ENCODE measurements at regions not wholly inside any gene's neighbourhood (a gene's known extent, or its start where the extent isn't known, plus 50 kb on each side); places are given as distances from the start of the nearest gene placed in this dataset.
"Not testable (repeated sequence)": the region's sequence is repeated elsewhere in the genome, so short reads cannot be mapped to it uniquely, and the experiment has no call there.

DNA sequence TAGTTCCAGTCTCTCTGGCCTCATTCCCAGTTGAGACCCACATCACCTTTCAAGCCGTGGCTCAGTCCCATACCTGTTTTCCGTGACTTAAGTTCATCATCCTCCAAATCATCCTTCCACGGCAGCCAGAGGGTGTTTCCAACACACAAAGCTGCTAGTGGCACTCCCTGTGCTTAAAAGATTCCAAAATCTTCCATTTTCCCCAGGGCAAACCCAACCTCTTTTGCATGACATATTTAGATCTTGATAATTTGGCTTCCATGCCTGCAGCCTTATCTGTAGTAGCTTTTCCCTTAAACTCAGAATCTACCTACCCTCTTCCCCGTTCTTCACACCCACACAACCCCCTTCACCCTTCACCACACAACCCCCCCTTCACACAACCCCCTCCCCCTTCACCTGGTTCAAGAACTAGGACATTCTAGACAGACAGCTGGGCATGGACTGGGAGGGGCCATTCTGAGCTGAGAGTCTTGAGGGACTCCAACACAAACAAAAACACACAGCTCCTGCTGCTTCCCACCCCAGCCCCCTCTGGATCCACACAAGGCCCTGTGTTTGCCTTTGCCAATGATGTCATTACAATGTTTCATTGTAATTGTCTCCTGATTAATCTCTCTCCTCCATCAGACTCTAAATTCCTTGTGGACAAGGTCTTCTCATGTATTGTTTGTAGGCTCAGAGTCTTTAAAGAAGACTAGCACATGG lies 268.2 kb downstream of the SH3GL2 start:
- no peak for DNase-seq

- no peak for DNase-seq
Measured at GRCh38 chr9:17847908-17848307, 269.0 kb downstream of the SH3GL2 start.

DNA sequence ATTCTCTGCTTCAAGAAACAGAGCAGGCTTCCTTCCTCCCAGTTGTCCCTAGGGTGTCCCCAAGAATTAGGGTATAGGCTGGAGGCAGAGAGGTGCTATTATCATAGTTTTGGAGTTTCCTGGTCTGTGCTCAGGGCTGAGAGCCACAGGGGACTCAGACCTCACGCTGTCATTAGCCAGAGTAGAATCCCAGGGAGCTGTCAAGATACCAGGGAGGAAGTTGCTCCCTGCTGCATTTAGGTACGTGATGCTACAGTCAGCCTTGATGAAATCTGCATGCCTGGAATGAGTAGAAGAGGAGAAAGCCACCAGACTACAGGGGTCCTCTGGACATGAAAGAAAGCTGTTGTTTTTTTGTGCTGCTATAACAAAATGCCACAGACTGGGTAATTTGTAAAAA lies 273.2 kb downstream of the SH3GL2 start:
- no peak for DNase-seq

DNA sequence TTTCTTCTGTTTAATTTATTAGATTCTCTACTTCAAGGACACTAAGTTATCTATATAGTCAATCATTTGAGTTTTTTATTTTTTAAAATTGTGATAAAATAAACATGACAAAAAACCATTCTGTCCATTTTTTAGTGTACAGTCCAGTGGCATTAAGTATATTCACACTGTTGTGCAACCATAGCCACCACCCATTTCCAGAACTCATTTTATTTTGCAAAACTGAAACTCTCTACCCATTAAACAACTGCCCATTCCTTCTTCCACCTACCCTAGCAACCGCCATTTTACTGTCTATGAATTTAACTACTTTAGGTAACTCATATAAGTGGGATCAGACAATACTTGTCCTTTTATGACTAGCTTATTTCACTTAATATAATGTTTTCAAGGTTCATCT lies 275.6 kb downstream of the SH3GL2 start:
- no peak for DNase-seq

GRCh38 chr9:17856995-17857394 lies 278.1 kb downstream of the SH3GL2 start:
- no peak for DNase-seq

DNA sequence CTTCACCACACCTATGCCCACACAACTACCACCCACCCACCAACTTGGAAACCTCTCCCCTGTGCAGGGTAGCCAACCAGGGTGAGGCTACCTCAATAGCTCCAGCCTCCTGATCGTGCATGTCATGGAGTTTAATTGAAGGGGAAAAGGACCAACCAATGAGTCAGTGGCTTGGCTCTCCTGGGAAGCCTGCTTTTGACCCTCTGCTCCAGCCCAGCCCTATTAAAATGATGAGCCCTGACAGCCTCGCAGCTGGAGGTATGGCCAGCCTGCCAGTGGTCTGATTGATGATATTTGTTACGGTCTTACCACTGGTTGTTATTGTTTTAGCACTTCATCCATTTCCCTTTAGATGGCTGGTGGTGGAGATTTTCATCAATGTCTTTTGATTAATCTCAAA lies 280.4 kb downstream of the SH3GL2 start:
- DNase-seq = no peak

DNA sequence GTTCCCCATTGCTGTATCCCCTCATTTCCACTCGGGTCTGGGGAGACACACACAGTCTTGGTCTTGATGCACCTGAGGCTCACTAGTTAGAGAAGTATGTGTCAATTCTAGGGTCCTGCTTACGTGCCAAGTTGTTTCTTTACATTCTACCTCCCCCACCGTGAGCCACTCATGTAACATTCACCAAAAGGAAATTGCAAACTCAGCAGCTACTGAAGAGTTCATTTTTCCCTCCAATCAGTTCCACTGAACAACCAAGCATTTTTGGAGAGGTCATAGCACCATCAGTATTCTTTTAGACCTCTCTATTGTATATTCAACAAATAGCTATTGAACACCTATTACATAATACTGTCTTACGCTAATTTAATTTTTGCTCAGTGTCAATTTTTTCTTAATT lies 281.1 kb downstream of the SH3GL2 start:
- no peak for DNase-seq

DNA sequence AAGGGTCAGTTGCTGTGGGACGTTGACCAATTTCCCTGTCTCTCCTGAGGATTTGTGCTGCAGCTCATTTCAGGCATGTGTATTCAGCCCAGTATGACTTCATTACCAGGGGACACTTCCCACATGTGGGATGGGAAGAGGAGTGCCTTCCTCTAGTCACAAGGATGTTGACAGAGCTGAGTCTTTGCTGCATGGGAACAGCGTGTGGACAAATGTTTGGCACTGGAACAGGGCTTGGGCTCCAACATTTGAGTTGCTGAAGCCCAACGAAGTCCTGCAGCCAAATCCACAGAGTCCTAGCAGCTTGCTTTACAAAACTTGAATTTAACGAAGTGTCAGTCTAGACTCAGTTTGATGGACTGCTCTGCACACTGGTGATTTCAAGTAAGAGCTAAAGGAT lies 283.2 kb downstream of the SH3GL2 start:
- no peak for DNase-seq

DNA sequence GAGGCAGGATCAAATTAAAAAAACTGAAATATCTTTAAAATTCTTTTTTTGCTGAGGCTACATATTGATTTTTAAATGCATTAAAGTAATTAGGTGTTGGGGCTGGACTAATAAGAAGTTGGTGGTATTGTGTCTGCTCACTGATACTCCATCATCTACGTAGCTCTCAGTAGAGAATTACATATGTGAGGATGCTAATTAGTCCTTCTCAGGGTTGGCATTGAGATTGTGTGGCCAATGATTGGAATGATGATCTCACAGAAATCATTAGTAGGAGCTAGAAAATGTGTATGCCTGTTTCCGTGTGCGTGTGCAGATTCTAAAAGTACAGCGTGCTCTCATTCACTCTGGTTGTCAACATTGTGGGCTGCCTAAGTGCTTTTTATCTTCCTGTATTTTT lies 283.8 kb downstream of the SH3GL2 start:
- DNase-seq = no peak

DNA sequence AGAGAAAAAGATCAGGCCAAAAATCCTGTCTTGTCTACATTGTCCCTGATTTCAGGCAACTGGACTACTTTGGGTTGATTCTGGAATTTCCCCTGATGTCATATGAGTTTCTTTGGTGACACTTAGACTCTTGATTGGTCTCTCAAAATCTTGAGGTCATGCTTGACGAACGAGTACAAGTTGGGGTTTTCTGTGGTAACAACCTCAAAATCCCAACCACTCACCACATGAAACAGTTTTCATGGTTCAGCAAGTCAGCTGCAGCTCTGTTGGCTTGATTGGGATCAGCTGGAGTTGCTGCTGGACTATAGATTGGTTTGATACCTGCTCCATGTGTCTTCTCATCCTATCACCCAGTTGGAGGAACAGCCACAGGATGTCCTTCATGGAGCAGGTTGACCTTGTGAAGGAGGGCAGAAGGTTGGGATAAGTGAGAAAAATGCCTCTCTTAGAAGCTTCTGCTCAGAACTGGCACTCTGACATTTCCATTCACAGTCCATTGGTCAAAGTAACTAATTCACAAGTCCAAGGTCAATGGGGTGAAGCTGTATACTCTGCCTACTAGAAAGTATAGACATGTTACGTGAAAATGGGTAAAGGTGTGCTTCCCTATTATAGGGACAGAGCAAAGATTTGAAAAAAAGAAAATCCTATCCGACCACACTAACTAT lies 284.5 kb downstream of the SH3GL2 start:
- DNase-seq = no peak

- no peak for DNase-seq
Measured at GRCh38 chr9:17863924-17864323, 285.1 kb downstream of the SH3GL2 start.

GRCh38 chr9:17864951-17865350 lies 286.1 kb downstream of the SH3GL2 start:
- no peak for DNase-seq

- no peak for DNase-seq
Measured at GRCh38 chr9:17865881-17866280, 287.0 kb downstream of the SH3GL2 start.

GRCh38 chr9:17870722-17871121 lies 291.9 kb downstream of the SH3GL2 start:
- DNase-seq = no peak

DNA sequence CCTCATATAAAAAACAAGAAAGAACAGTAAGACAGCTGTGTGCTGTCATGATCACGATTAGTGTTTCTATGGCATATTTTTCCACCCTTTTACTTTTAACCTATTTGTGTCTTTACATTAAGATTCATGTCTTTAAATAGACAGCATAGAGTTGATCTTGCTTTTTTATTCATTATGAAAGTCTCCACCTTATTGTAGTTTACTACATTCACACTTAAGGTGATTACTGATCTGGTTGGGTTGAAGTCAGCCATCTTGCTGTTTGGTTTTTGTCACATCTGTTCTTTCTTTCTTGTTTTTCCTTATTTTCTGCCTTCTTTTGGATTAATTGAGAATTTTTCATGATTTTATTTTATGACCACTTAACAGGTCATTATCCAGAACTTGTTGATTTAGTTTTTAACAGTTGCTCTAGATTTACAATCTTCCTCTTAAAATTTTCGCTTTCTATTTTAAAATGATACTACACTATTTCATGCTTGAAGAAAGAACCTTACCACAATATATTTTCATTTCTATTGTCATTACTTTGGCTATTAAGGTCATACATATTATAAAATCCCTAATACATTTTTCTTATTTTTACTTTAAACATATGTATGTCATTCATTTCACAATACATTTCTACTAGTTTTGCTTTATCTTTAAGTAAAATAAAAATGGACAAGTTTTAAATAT lies 292.5 kb downstream of the SH3GL2 start:
- no peak for DNase-seq

GRCh38 chr9:17875886-17876285 lies 297.0 kb downstream of the SH3GL2 start:
- no peak for DNase-seq

DNA sequence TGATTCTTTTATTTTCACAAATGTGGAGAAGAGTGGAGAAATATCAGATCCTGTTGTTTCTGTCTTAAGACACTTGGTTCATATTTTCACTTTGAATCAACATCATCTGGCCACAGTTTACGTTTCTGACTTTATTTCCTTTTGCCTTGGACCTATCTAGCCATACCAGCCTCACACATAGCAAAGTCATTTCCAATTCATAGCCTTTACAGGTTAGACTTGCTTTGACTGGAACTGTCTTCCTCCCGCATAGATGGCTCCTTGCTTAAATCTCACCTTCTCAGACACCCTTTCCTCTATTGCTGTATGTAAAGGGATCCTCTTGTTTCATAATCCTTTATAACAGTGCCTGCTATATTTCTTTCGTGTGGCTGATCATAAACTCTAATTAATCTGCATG lies 297.8 kb downstream of the SH3GL2 start:
- DNase-seq = no peak

DNA sequence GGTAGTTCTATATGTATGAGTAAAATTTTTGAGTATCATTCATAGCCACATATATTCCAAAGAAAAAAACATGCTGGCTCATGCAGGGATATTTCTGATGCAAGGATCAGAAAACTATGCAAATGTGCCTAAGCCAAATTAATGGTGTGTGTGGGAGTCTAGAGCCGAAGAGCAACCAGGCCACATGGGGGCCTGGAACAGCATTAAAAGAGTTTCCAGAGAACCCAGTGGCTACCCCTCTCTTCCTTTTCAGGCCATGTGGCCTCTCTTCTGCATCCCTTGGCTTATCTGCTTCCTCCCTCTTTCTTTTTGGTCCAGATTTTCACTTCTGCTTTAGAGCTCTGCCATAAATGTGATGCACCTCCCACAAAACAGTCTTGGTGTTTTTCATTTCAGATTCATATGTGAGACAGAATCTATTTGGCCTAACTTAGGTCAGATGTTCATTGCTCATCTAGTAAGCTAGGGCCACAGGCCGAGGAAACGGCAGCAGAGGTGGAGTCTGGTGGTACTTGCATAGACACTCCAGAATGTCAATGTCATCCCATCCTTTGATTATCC lies 300.0 kb downstream of the SH3GL2 start:
- DNase-seq = no peak

DNA sequence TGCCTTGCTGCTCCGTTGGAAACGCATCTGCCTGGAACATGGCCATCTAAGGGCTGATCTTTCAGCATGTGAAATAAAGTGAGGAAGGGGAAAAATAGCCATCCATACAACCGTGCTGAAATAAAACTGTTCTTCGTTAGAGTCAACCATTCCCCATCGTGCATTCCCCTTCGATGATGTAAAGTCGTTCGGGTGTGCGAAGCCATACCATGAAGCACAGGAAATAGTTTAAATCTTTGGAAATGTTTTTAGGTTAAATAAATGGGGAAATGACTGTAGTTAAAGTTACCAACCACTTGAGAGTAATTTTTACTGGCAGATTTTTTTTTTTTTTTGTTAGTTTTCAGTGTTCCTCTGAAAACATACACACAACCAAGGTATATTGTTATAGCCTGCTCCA lies 302.5 kb downstream of the SH3GL2 start:
- DNase-seq = no peak

DNA sequence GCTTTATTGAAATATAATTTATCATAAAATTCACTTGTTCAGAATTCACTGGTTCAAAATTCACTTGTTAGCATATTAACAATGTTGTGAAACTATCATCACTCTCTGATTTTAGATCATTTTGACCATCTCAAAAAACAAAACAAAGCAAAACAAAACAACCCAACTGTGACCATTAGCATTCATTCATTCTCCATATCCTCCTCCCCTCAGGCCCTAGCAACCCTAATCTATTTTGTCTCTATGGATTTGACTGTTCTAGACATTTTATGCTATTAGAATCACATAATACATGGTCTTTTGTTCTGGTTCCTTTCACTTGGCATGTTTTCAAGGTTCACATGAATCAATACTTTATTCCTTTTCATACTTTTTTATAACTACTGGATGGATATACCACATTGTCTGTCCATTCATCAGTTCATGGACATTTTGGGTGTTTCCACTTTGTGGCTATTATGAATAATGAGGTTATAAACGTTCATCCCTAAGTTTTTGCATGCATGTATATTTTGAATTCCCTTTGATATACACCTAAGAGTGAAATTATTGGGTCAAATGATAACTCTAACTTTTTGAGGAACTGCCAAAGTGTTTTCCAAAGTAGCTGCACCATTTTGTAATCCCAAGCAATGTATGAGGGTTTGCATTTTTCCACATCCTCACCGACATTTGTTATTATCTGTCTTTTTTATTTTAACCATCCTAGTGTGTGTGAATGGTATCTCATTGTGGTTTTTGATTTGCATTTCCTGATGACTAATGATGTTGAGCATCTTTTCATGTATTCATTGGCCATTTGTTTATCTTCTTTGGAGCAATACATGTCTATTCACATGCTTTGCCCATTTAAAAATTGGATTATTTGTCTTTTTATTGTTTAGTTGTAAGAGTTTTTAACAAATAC lies 304.1 kb downstream of the SH3GL2 start:
- DNase-seq = no peak

DNA sequence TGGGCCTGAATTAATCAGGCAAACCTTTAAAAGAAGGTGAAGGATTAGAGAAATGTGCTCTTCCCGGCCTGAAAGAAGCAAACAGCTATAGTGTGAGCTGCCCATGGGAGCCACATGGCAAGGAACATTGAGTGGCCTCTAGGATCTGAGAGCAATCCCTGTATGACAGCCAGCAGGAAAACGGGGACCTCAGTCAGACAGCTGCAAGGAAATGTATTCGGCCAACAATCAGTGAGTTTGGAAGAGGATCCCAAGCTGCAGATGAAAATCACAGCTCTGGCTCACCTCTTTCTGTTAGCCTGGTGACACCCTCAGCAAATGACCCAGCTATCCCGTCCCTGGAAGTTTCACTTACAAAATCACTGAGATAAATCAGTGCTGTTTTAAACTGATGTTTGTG lies 309.2 kb downstream of the SH3GL2 start:
- DNase-seq = no peak

GRCh38 chr9:17888964-17889363 lies 310.1 kb downstream of the SH3GL2 start:
- not testable (repeated sequence) for DNase-seq
